OCI-LY3 (cell line): ENCODE measurements at regions not wholly inside any gene's neighbourhood (a gene's known extent, or its start where the extent isn't known, plus 50 kb on each side); places are given as distances from the start of the nearest gene placed in this dataset.

Experiments
- H2AFZ ChIP-seq: fragments of 200-600, 300-600 bp; shearing (Covaris generic); 2 replicates; pipeline ENCODE4 v1.6.0; 2014; ENCODE audit warnings: antibody characterized with exemption, low read depth, low read length
- H3K27ac ChIP-seq: fragments of 200-600, 300-600 bp; sonication (generic); 2 replicates; pipeline ENCODE4 v1.5.1; 2014; ENCODE audit warnings: mild to moderate bottlenecking, low read length, moderate library complexity, mixed read lengths
- H3K27me3 ChIP-seq: fragments of 200-600, 300-600 bp; sonication (generic); 2 replicates; pipeline ENCODE4 v1.6.1; 2014; ENCODE audit warnings: low read depth, low read length, mixed read lengths
- H3K36me3 ChIP-seq: fragments of 200-600, 300-600 bp; sonication (generic); replicated peaks from 2 replicates; pipeline ENCODE3; 2014; ENCODE audit warnings: low read depth, low read length, mixed read lengths
- H3K4me1 ChIP-seq: fragments of 300-600, 200-600 bp; sonication (generic); 2 replicates; pipeline ENCODE4 v1.6.1; 2014; ENCODE audit warnings: low read length, mixed read lengths
- H3K4me2 ChIP-seq: fragments of 200-600, 300-600 bp; sonication (generic); 2 replicates; pipeline ENCODE4 v1.6.1; 2014; ENCODE audit warnings: low read length, mixed read lengths
- H3K4me3 ChIP-seq: fragments of 300-600, 200-600 bp; sonication (generic); 2 replicates; pipeline ENCODE4 v1.5.1; 2014; ENCODE audit warnings: antibody characterized with exemption, mild to moderate bottlenecking, low read length, moderate library complexity
- H3K79me2 ChIP-seq: fragments of 300-600, 200-600 bp; shearing (Covaris generic); 2 replicates; pipeline ENCODE4 v1.6.1; 2014; ENCODE audit warnings: mild to moderate bottlenecking, low read length, mixed read lengths
- H3K9ac ChIP-seq: fragments of 300-600, 200-600 bp; shearing (Covaris generic); 2 replicates; pipeline ENCODE4 v1.6.0; 2014; ENCODE audit warnings: mild to moderate bottlenecking, low read length, moderate library complexity
- H3K9me3 ChIP-seq: fragments of 200-600, 300-600 bp; shearing (Covaris generic); 2 replicates; pipeline ENCODE4 v1.6.1; 2014; ENCODE audit warnings: low read length, mixed read lengths; ENCODE audit not compliant: insufficient read depth
- H4K20me1 ChIP-seq: fragments of 200-600, 300-600 bp; sonication (generic); 2 replicates; pipeline ENCODE4 v1.6.1; 2016; ENCODE audit warnings: low read length, mixed read lengths; ENCODE audit not compliant: insufficient read depth
- CTCF ChIP-seq: fragments of 200-600, 300-600 bp; sonication (generic); IDR thresholded peaks from 2 replicates; pipeline ENCODE4 v1.5.1; 2014; ENCODE audit warnings: antibody characterized with exemption, low read length, low read depth
- EZH2phosphoT487 ChIP-seq: fragments of 200-600 bp; shearing (Covaris generic); IDR thresholded peaks from 2 replicates; pipeline ENCODE4 v1.6.1; 2018; ENCODE audit warnings: antibody characterized with exemption, mixed run types, low read depth

GRCh38 chr10:29840516-29841276 lies 205.9 kb upstream of the SVIL start:
- Histone ChIP-seq H3K9me3 (no peaks in the 10 kb centered on the region), H3K79me2 (no peaks in the 10 kb centered on the region), H3K36me3 (no peaks in the 10 kb centered on the region), H3K4me1 (no peaks in the 10 kb centered on the region), H3K4me2 (no peak overlapping the region), H3K9ac (no peak overlapping the region), H3K4me3 (no peak overlapping the region), H3K27ac (no peak overlapping the region), H4K20me1 (no peaks in the 10 kb centered on the region), H2AFZ (no peak overlapping the region), H3K27me3 (no peaks in the 10 kb centered on the region)
- no peak for TF ChIP-seq CTCF
- TF ChIP-seq EZH2phosphoT487, result no peak

- Histone ChIP-seq H3K9ac (no peak overlapping the region), H3K27ac (no peak overlapping the region), H3K27me3 (no peaks in the 10 kb centered on the region), H3K79me2 (no peaks in the 10 kb centered on the region), H3K4me1 (no peaks in the 10 kb centered on the region), H2AFZ (no peak overlapping the region), H3K4me2 (no peak overlapping the region), H3K36me3 (no peaks in the 10 kb centered on the region), H3K4me3 (no peak overlapping the region), H4K20me1 (no peaks in the 10 kb centered on the region), H3K9me3 (no peaks in the 10 kb centered on the region)
- TF ChIP-seq CTCF (no peak), EZH2phosphoT487 (no peak)
Observed at GRCh38 chr10:29839826-29840515, 205.2 kb upstream of the SVIL start.

- Histone ChIP-seq H3K4me3 (no peak overlapping the region), H3K9ac (no peak overlapping the region), H4K20me1 (no peaks in the 10 kb centered on the region), H2AFZ (no peak overlapping the region), H3K9me3 (no peaks in the 10 kb centered on the region), H3K4me1 (no peaks in the 10 kb centered on the region), H3K36me3 (no peaks in the 10 kb centered on the region), H3K27me3 (no peaks in the 10 kb centered on the region), H3K4me2 (no peak overlapping the region), H3K79me2 (no peaks in the 10 kb centered on the region), H3K27ac (no peak overlapping the region)
- no peak for TF ChIP-seq CTCF
- no peak for TF ChIP-seq EZH2phosphoT487
Observed at GRCh38 chr10:29838539-29838938, 203.8 kb upstream of the SVIL start.

- no peak overlapping the region for H3K4me2 ChIP-seq
- no peaks in the 10 kb centered on the region for H3K4me1 ChIP-seq
Observed at GRCh38 chr10:29837586-29837985, 202.8 kb upstream of the SVIL start.

More at GRCh38 chr10:29837586-29837985, 202.8 kb upstream of the SVIL start:
- no peaks in the 10 kb centered on the region for H3K79me2 ChIP-seq
- no peaks in the 10 kb centered on the region for H3K27me3 ChIP-seq
- H3K36me3 ChIP-seq, result no peaks in the 10 kb centered on the region
- no peak overlapping the region for H3K4me3 ChIP-seq
- H3K9me3 ChIP-seq, result no peaks in the 10 kb centered on the region
- no peak overlapping the region for H3K9ac ChIP-seq
- H3K27ac ChIP-seq, result no peak overlapping the region
- no peaks in the 10 kb centered on the region for H4K20me1 ChIP-seq
- no peak overlapping the region for H2AFZ ChIP-seq
- TF ChIP-seq EZH2phosphoT487, result no peak
- TF ChIP-seq CTCF, result no peak
